ENCODE measurements at regions not wholly inside any gene's neighbourhood (a gene's known extent, or its start where the extent isn't known, plus 50 kb on each side); places are given as distances from the start of the nearest gene placed in this dataset.

DNA sequence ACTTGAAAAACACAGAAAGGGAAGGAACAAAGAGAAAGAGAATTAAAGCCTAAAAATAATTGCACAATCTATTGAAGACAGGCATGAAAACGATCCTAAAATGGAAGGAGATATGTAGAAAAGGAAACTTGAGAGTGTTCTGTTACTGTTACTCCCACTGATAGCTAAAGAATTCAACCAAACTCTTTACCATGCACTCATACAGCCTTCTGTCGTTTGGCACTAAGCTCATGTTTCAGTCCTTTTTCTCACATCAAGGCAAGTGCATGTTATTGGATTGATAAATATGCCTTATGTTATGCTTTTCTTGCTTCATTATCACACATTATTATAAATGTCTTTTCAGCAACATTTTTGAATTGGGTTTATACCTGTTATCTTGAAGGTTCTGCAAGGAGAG is 696.5 kb downstream of the EFNA5 start:
- TF ChIP-seq POLR2A (IDR thresholded peaks at IDR 0.05), result no peak
- TF ChIP-seq, protein P1, sequence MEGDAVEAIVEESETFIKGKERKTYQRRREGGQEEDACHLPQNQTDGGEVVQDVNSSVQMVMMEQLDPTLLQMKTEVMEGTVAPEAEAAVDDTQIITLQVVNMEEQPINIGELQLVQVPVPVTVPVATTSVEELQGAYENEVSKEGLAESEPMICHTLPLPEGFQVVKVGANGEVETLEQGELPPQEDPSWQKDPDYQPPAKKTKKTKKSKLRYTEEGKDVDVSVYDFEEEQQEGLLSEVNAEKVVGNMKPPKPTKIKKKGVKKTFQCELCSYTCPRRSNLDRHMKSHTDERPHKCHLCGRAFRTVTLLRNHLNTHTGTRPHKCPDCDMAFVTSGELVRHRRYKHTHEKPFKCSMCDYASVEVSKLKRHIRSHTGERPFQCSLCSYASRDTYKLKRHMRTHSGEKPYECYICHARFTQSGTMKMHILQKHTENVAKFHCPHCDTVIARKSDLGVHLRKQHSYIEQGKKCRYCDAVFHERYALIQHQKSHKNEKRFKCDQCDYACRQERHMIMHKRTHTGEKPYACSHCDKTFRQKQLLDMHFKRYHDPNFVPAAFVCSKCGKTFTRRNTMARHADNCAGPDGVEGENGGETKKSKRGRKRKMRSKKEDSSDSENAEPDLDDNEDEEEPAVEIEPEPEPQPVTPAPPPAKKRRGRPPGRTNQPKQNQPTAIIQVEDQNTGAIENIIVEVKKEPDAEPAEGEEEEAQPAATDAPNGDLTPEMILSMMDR (IDR thresholded peaks at IDR 0.05), result no peak
